ENCODE measurements at regions not wholly inside any gene's neighbourhood (a gene's known extent, or its start where the extent isn't known, plus 50 kb on each side); places are given as distances from the start of the nearest gene placed in this dataset.

DNA sequence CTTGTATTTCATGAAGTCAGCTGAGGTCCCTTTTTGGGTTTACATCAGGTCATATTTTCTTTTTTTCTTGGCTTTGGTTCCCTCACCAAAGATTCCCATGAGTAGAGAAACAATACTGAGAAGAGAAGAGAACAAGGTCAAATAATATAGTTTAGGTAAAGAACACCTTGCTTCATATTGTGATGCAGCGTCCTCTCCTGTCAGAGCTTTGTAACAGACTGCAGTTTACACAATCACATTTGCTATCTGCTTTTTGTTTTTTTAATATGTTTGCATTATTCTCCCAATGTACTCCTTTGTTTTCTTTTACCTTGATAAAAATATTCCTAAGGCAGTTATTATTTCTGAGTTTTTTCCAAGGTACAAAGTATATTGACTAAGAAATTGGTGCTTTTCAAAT is 283.2 kb downstream of the SHOX2 start (continued):
- TF ChIP-seq, protein P1, sequence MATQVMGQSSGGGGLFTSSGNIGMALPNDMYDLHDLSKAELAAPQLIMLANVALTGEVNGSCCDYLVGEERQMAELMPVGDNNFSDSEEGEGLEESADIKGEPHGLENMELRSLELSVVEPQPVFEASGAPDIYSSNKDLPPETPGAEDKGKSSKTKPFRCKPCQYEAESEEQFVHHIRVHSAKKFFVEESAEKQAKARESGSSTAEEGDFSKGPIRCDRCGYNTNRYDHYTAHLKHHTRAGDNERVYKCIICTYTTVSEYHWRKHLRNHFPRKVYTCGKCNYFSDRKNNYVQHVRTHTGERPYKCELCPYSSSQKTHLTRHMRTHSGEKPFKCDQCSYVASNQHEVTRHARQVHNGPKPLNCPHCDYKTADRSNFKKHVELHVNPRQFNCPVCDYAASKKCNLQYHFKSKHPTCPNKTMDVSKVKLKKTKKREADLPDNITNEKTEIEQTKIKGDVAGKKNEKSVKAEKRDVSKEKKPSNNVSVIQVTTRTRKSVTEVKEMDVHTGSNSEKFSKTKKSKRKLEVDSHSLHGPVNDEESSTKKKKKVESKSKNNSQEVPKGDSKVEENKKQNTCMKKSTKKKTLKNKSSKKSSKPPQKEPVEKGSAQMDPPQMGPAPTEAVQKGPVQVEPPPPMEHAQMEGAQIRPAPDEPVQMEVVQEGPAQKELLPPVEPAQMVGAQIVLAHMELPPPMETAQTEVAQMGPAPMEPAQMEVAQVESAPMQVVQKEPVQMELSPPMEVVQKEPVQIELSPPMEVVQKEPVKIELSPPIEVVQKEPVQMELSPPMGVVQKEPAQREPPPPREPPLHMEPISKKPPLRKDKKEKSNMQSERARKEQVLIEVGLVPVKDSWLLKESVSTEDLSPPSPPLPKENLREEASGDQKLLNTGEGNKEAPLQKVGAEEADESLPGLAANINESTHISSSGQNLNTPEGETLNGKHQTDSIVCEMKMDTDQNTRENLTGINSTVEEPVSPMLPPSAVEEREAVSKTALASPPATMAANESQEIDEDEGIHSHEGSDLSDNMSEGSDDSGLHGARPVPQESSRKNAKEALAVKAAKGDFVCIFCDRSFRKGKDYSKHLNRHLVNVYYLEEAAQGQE (IDR thresholded peaks at IDR 0.05; ENCODE audit: low read depth) = no peak

DNA sequence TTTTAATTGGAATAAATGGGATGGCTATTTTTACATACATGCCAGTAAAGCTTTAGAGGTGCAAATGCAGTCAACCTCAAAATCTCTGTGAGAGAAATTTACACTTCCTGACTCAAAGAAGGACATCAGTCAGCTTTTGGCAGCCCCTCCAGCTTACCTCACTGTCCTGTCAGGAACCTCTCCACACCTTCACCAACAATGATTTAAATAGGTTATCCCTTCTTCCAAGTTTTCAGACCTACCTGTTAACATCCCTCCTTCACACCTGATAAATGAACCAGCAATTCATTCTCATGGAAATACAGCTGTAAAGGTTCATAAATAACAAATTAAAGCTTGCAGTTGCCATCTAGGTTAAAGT is 286.1 kb downstream of the SHOX2 start:
- no peaks in the 10 kb centered on the region for H3K9me2 ChIP-seq (ENCODE audit: insufficient read depth)
- H3K27me3 ChIP-seq (ENCODE audit: insufficient read depth, low read length) = no peaks in the 10 kb centered on the region
- H3K4me1 ChIP-seq (ENCODE audit: control insufficient read depth in 1 of 2, insufficient read depth in 2 of 2, low read length in 2 of 2) = no peaks in the 10 kb centered on the region
- H3K36me3 ChIP-seq (ENCODE audit: control insufficient read depth in 1 of 2, insufficient read depth in 2 of 2, low read length in 2 of 2) = no peaks in the 10 kb centered on the region
- no peak overlapping the region for H3K27ac ChIP-seq (ENCODE audit: low read depth, low read length)
- no peaks in the 10 kb centered on the region for H4K20me1 ChIP-seq (ENCODE audit: insufficient read depth)
- no peak overlapping the region for H3K9ac ChIP-seq (ENCODE audit: low read length)
- ChIA-PET RAD21 (ENCODE audit: low non-redundant PET in 1 of 2, low total read pairs in 2 of 2, uncharacterized antibody in 2 of 2, unreplicated experiment in 2 of 2) (no interaction called here), POLR2A (no interaction called here), CTCF (no interaction called here)
- no peak overlapping the region for H2AFZ ChIP-seq (ENCODE audit: low read depth, low read length, poor library complexity, severe bottlenecking)
- intact Hi-C loops (cut with micrococcal nuclease) = no loop called here
- H3K4me2 ChIP-seq (ENCODE audit: low read length) = no peak overlapping the region
- BruUV-seq (replicated peaks) = no TSS peak
- ATAC-seq = no peak
- H3K79me2 ChIP-seq (ENCODE audit: insufficient read depth, low read length) = no peaks in the 10 kb centered on the region
- no peak overlapping the region for H3K4me3 ChIP-seq (replicated peaks in 1 of 2; ENCODE audit: low read depth in 1 of 2, low read length in 2 of 2)
- no peaks in the 10 kb centered on the region for H3K9me3 ChIP-seq (ENCODE audit: control insufficient read depth in 1 of 2, insufficient read depth in 1 of 2, low read depth in 1 of 2, low read length in 2 of 2)
- DNase-seq (ENCODE audit: low read depth, low spot score) = no peak
- TF ChIP-seq SRF (IDR thresholded peaks at IDR 0.05; ENCODE audit: low read depth) (no peak), CBX3 (IDR thresholded peaks at IDR 0.05; ENCODE audit: low read depth) (no peak), ZNF274 (IDR thresholded peaks at IDR 0.05; ENCODE audit: low read depth, low read length) (no peak), SIN3A (IDR thresholded peaks at IDR 0.05; ENCODE audit: low read depth) (no peak), FOSL1 (IDR thresholded peaks at IDR 0.05; ENCODE audit: low read depth) (no peak), EZH2phosphoT487 (IDR thresholded peaks at IDR 0.05; ENCODE audit: borderline replicate concordance) (no peak), YY1 (IDR thresholded peaks at IDR 0.05; ENCODE audit: extremely low read depth, insufficient replicate concordance, low read depth, low read length) (no peak), SP1 (IDR thresholded peaks at IDR 0.05; ENCODE audit: low read depth) (no peak), CEBPB (IDR thresholded peaks at IDR 0.05; ENCODE audit: low read depth) (no peak), EGR1 (IDR thresholded peaks at IDR 0.05; ENCODE audit: low read depth) (no peak)
- TF ChIP-seq, protein P2, sequence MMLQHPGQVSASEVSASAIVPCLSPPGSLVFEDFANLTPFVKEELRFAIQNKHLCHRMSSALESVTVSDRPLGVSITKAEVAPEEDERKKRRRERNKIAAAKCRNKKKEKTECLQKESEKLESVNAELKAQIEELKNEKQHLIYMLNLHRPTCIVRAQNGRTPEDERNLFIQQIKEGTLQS (IDR thresholded peaks at IDR 0.05) = no peak
- TF ChIP-seq, protein P1 (IDR thresholded peaks at IDR 0.05; ENCODE audit: low read depth) = no peak
- TF ChIP-seq, protein P3, sequence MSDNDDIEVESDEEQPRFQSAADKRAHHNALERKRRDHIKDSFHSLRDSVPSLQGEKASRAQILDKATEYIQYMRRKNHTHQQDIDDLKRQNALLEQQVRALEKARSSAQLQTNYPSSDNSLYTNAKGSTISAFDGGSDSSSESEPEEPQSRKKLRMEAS (IDR thresholded peaks at IDR 0.05) = no peak
